ENCODE measurements at regions not wholly inside any gene's neighbourhood (a gene's known extent, or its start where the extent isn't known, plus 50 kb on each side); places are given as distances from the start of the nearest gene placed in this dataset.

DNA sequence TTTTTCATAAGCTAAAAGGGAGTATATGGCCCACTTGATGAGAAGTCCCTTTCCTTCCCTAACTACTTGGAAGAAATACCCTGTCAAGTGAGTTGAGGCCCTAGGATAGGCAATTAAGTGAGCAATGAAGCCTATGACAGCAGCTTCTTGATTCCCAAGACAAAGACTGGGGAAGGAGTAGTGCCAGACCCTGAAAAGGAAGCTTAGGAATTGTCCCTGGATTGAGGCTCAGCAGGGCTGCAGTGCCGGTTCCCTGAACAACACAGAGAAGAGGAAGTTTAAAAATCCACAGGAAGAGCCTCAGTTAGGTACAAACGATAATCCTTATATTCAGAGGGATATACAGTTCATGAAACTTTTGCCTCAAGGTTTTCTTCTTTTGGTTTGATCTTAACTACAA lies 61.8 kb upstream of the RAD23B start:
- H3K4me3 ChIP-seq (ENCODE audit: low read depth, low read length), result no peak overlapping the region; the same call in 1 of the 2 replicates
- TF ChIP-seq, protein P1, sequence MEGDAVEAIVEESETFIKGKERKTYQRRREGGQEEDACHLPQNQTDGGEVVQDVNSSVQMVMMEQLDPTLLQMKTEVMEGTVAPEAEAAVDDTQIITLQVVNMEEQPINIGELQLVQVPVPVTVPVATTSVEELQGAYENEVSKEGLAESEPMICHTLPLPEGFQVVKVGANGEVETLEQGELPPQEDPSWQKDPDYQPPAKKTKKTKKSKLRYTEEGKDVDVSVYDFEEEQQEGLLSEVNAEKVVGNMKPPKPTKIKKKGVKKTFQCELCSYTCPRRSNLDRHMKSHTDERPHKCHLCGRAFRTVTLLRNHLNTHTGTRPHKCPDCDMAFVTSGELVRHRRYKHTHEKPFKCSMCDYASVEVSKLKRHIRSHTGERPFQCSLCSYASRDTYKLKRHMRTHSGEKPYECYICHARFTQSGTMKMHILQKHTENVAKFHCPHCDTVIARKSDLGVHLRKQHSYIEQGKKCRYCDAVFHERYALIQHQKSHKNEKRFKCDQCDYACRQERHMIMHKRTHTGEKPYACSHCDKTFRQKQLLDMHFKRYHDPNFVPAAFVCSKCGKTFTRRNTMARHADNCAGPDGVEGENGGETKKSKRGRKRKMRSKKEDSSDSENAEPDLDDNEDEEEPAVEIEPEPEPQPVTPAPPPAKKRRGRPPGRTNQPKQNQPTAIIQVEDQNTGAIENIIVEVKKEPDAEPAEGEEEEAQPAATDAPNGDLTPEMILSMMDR (IDR thresholded peaks at IDR 0.05; ENCODE audit: low read depth, low read length), result no peak

DNA sequence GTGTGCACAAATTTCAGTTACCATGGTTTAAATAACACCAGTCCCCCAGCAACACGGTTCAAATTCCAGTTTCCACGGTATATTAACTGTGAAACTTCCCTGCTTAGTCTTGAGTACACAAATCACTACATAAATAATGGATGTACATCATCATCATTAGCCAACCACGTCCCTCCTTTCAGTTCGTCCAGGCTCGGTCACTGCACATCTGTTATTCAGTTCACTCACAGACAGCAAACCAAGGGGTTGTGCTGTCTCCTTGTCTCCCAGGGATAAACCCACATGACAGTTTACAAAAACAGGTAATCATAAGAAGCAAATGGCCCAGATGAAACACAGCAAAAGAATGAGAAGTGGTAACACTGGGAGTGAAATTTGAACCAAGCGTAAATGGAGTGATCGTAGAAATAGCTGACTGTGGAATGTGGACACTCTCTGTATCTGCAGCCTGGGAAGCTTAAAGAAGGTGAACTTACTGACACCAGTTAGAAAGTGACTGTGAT lies 61.0 kb upstream of the RAD23B start:
- peak overlapping the region; percentile 65 for H3K4me3 ChIP-seq (ENCODE audit: low read depth, low read length)
- TF ChIP-seq, protein P1 (IDR thresholded peaks at IDR 0.05; ENCODE audit: low read depth, low read length), result no peak

- H3K4me3 ChIP-seq (ENCODE audit: low read depth, low read length), result peak overlapping the region; percentile 65
- TF ChIP-seq, protein P1 (IDR thresholded peaks at IDR 0.05; ENCODE audit: low read depth, low read length), result no peak
These were observed 59.7 kb upstream of the RAD23B start for GRCh38 chr9:107223381-107223780.

GRCh38 chr9:107224252-107224651 lies 58.8 kb upstream of the RAD23B start:
- TF ChIP-seq, protein P1 (IDR thresholded peaks at IDR 0.05; ENCODE audit: low read depth, low read length), result no peak
- 0 out of 2 replicates have a peak overlapping the region, but pooled peaks have one; percentile 10 for H3K4me3 ChIP-seq (ENCODE audit: low read depth, low read length)

DNA sequence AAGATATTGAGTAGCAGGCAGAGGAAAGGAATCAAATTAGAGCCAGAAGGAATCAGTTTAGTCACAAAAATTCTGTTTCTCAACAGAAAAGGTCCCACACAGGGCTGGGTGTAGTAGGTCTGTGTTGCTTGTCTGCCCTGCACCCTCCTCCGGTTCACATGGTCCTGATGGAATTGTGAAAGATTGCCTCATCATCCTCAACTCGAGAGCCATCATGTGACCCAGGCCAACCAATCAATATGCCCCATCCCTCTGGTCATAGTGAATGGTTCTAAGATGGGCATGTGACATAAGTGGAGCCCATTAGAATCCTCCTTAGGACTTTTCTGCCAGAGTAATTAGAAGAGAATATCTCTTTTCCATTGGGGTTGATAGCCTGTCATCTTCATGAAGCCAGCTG lies 56.7 kb upstream of the RAD23B start:
- no peak overlapping the region for H3K4me3 ChIP-seq (ENCODE audit: low read depth, low read length)

GRCh38 chr9:107227774-107228173 lies 55.3 kb upstream of the RAD23B start:
- no peak overlapping the region for H3K4me3 ChIP-seq (ENCODE audit: low read depth, low read length)
- TF ChIP-seq, protein P1 (IDR thresholded peaks at IDR 0.05; ENCODE audit: low read depth, low read length), result no peak

More for the DNA sequence above, 56.7 kb upstream of the RAD23B start:
- TF ChIP-seq, protein P1 (IDR thresholded peaks at IDR 0.05; ENCODE audit: low read depth, low read length), result no peak

- no peak overlapping the region for H3K4me3 ChIP-seq (ENCODE audit: low read depth, low read length)
- TF ChIP-seq, protein P1 (IDR thresholded peaks at IDR 0.05; ENCODE audit: low read depth, low read length), result no peak
These were observed 54.5 kb upstream of the RAD23B start for GRCh38 chr9:107228496-107229039.

Data from WI38 (cell line).